ENCODE measurements at regions not wholly inside any gene's neighbourhood (a gene's known extent, or its start where the extent isn't known, plus 50 kb on each side); places are given as distances from the start of the nearest gene placed in this dataset.

DNA sequence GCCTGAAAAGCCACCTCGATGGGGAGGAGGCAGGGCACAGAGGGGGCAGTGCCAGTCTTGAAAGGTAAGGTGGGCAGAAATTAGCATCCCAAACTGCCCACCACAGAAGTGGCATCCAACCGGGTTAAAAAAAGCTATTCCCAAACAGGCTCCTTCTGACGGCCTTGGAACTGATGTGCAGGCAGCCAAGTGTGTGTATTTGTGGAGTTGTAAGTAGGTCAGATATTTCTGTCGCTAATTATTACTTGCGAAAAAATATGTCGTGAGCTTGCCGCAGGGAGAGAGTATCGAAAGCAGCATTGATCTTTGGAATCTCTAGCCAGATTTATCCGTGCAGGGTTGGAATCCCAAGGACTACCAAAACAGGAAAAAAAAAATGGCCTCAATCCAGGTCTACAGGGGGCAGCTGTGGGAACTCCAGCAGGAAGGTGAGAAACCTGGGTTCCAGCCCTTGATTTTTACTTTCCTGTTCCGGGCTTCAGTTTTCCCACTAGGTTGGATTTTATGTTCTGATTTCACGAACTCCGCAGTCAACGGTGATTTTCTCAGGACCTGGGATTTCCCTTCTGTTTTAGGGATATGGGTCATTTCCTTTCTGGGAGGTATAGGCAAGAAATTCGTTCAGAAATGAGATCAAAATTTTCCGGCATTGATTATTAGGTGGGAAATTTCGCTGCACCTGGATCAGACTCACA is 200.8 kb downstream of the RGS3 start:
- Histone ChIP-seq H3K27ac (ENCODE audit: low read depth in 2 of 2, low read length in 1 of 2) (no peak overlapping the region), H3K79me2 (ENCODE audit: insufficient read depth) (no peaks in the 10 kb centered on the region), H3K27me3 (ENCODE audit: insufficient read depth) (no peaks in the 10 kb centered on the region), H3K4me2 (no peak overlapping the region), H4K20me1 (ENCODE audit: insufficient read depth) (no peaks in the 10 kb centered on the region), H3K36me3 (replicated peaks in 1 of 2; ENCODE audit: control insufficient read depth in 1 of 2, insufficient read depth in 2 of 2, low read length in 1 of 2) (no peaks in the 10 kb centered on the region), H3K9me2 (no peaks in the 10 kb centered on the region), H3K4me1 (ENCODE audit: control insufficient read depth in 1 of 2, insufficient read depth in 2 of 2, low read depth in 1 of 2, low read length in 1 of 2) (peaks cover 0 to 3% of the 10 kb centered on the region in 2 experiments; a peak in 2 of 4 replicates), H3K9me3 (no peaks in the 10 kb centered on the region), H3K9ac (no peak overlapping the region), H3K4me3 (ENCODE audit: low read depth in 2 of 2, low read length in 1 of 2) (no peak overlapping the region), H3F3A (replicated peaks; ENCODE audit: insufficient read depth) (peaks cover 3% of the 10 kb centered on the region), H2AFZ (ENCODE audit: low read depth) (no peak overlapping the region)
- TF ChIP-seq, protein P1, sequence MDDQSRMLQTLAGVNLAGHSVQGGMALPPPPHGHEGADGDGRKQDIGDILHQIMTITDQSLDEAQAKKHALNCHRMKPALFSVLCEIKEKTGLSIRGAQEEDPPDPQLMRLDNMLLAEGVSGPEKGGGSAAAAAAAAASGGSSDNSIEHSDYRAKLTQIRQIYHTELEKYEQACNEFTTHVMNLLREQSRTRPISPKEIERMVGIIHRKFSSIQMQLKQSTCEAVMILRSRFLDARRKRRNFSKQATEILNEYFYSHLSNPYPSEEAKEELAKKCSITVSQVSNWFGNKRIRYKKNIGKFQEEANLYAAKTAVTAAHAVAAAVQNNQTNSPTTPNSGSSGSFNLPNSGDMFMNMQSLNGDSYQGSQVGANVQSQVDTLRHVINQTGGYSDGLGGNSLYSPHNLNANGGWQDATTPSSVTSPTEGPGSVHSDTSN (IDR thresholded peaks at IDR 0.05), result no peak
- TF ChIP-seq RCOR1 (IDR thresholded peaks at IDR 0.05; ENCODE audit: low read length), result no peak
- TF ChIP-seq TEAD4 (IDR thresholded peaks at IDR 0.05; ENCODE audit: borderline replicate concordance, insufficient read depth), result no peak
- TF ChIP-seq, protein P2, sequence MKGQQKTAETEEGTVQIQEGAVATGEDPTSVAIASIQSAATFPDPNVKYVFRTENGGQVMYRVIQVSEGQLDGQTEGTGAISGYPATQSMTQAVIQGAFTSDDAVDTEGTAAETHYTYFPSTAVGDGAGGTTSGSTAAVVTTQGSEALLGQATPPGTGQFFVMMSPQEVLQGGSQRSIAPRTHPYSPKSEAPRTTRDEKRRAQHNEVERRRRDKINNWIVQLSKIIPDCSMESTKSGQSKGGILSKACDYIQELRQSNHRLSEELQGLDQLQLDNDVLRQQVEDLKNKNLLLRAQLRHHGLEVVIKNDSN (IDR thresholded peaks at IDR 0.05; ENCODE audit: borderline replicate concordance, low read depth), result no peak
- TF ChIP-seq POLR2AphosphoS5 (IDR thresholded peaks at IDR 0.05; ENCODE audit: low read depth, low read length), result no peak
- TF ChIP-seq, protein P3, sequence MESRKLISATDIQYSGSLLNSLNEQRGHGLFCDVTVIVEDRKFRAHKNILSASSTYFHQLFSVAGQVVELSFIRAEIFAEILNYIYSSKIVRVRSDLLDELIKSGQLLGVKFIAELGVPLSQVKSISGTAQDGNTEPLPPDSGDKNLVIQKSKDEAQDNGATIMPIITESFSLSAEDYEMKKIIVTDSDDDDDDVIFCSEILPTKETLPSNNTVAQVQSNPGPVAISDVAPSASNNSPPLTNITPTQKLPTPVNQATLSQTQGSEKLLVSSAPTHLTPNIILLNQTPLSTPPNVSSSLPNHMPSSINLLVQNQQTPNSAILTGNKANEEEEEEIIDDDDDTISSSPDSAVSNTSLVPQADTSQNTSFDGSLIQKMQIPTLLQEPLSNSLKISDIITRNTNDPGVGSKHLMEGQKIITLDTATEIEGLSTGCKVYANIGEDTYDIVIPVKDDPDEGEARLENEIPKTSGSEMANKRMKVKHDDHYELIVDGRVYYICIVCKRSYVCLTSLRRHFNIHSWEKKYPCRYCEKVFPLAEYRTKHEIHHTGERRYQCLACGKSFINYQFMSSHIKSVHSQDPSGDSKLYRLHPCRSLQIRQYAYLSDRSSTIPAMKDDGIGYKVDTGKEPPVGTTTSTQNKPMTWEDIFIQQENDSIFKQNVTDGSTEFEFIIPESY (IDR thresholded peaks at IDR 0.05; ENCODE audit: borderline replicate concordance, low read depth), result no peak
- TF ChIP-seq ELF1 (IDR thresholded peaks at IDR 0.05), result no peak
- TF ChIP-seq MEF2A (IDR thresholded peaks at IDR 0.05; ENCODE audit: borderline replicate concordance, low read depth), result no peak
- no peak for TF ChIP-seq CHD2 (IDR thresholded peaks at IDR 0.05; ENCODE audit: low read length, partially characterized antibody)
- no peak for TF ChIP-seq FOXM1 (IDR thresholded peaks at IDR 0.05; ENCODE audit: low read depth)
- no peak for TF ChIP-seq GATA2 (CRISPR knock-in tag; IDR thresholded peaks at IDR 0.05)
- WGBS (ENCODE audit: low lambda C conversion rate), result 81% methylated on average over 16 of the region's 16 CpGs
- CTCF ChIA-PET, result interaction anchor here (1.4 to 8.4 kb wide), 4 partner anchors 8 to 76 kb away, joined by 6 to 73 read pairs (median 34); no protein-coding TSS in a partner anchor
- DNase-seq, result no peak
- POLR2A ChIA-PET, result no interaction called here

DNA sequence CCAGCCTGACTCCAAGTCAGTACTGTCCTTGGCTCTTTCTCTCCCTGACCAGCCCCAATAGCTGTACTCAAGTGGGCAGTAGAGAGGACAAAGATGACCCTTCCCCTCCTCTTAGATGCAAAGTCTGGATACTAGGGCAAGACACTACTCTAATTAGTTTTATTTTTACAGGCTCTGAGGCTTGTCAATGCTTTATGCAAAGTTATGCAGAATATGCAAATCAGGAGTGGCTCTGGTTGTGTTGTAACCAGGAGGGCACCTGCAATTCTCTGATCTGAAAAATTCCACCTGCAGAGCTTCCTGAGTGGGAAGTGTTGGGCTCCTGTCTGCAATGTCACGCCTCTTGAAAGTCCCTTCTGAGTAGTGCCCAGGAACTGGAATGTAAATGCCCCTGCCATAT is 201.5 kb downstream of the RGS3 start:
- POLR2A ChIA-PET, result no interaction called here
- Histone ChIP-seq H3K27me3 (ENCODE audit: insufficient read depth) (no peaks in the 10 kb centered on the region), H3K79me2 (ENCODE audit: insufficient read depth) (no peaks in the 10 kb centered on the region), H3K4me1 (ENCODE audit: control insufficient read depth in 1 of 2, insufficient read depth in 2 of 2, low read depth in 1 of 2, low read length in 1 of 2) (peaks cover 0 to 3% of the 10 kb centered on the region in 2 experiments; a peak in 2 of 4 replicates), H3K9me3 (0 out of 2 replicates have a peak, but pooled peaks cover 4% of the 10 kb centered on the region), H3K9ac (no peak overlapping the region), H2AFZ (ENCODE audit: low read depth) (no peak overlapping the region), H3K27ac (ENCODE audit: low read depth in 2 of 2, low read length in 1 of 2) (no peak overlapping the region), H3F3A (replicated peaks; ENCODE audit: insufficient read depth) (peaks cover 3% of the 10 kb centered on the region), H3K36me3 (replicated peaks in 1 of 2; ENCODE audit: control insufficient read depth in 1 of 2, insufficient read depth in 2 of 2, low read length in 1 of 2) (no peaks in the 10 kb centered on the region), H3K4me2 (no peak overlapping the region), H3K4me3 (ENCODE audit: low read depth in 2 of 2, low read length in 1 of 2) (no peak overlapping the region), H3K9me2 (no peaks in the 10 kb centered on the region), H4K20me1 (ENCODE audit: insufficient read depth) (no peaks in the 10 kb centered on the region)
- WGBS (ENCODE audit: low lambda C conversion rate), result 100% methylated on average over 1 of the region's 1 CpG
- DNase-seq, result no peak
- CTCF ChIA-PET, result interaction anchor here (0.8 to 8.4 kb wide), 6 partner anchors 9 to 391 kb away, joined by 3 to 73 read pairs (median 18); no protein-coding TSS in a partner anchor
- TF ChIP-seq RXRA (IDR thresholded peaks at IDR 0.05; ENCODE audit: borderline replicate concordance, low read depth) (no peak), POLR2AphosphoS5 (IDR thresholded peaks at IDR 0.05; ENCODE audit: low read depth, low read length) (no peak), TCF12 (IDR thresholded peaks at IDR 0.05) (no peak), RCOR1 (IDR thresholded peaks at IDR 0.05; ENCODE audit: low read length) (no peak), RAD21 (IDR thresholded peaks at IDR 0.05; ENCODE audit: low read length) (no peak), NFIC (IDR thresholded peaks at IDR 0.05; ENCODE audit: borderline replicate concordance) (no peak), GABPA (IDR thresholded peaks at IDR 0.05; ENCODE audit: low read depth) (no peak), TAF1 (IDR thresholded peaks at IDR 0.05; ENCODE audit: borderline replicate concordance, low read depth, low read length) (no peak), NRF1 (IDR thresholded peaks at IDR 0.05; ENCODE audit: low read depth, low read length) (no peak), SIN3A (IDR thresholded peaks at IDR 0.05; ENCODE audit: borderline replicate concordance, low read depth, low read length) (no peak)
- TF ChIP-seq, protein P4, sequence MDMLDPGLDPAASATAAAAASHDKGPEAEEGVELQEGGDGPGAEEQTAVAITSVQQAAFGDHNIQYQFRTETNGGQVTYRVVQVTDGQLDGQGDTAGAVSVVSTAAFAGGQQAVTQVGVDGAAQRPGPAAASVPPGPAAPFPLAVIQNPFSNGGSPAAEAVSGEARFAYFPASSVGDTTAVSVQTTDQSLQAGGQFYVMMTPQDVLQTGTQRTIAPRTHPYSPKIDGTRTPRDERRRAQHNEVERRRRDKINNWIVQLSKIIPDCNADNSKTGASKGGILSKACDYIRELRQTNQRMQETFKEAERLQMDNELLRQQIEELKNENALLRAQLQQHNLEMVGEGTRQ (IDR thresholded peaks at IDR 0.05; ENCODE audit: borderline replicate concordance, low read depth, low read length), result no peak
- TF ChIP-seq, protein P5, sequence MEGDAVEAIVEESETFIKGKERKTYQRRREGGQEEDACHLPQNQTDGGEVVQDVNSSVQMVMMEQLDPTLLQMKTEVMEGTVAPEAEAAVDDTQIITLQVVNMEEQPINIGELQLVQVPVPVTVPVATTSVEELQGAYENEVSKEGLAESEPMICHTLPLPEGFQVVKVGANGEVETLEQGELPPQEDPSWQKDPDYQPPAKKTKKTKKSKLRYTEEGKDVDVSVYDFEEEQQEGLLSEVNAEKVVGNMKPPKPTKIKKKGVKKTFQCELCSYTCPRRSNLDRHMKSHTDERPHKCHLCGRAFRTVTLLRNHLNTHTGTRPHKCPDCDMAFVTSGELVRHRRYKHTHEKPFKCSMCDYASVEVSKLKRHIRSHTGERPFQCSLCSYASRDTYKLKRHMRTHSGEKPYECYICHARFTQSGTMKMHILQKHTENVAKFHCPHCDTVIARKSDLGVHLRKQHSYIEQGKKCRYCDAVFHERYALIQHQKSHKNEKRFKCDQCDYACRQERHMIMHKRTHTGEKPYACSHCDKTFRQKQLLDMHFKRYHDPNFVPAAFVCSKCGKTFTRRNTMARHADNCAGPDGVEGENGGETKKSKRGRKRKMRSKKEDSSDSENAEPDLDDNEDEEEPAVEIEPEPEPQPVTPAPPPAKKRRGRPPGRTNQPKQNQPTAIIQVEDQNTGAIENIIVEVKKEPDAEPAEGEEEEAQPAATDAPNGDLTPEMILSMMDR (IDR thresholded peaks at IDR 0.05), result no peak
- TF ChIP-seq, protein P6, sequence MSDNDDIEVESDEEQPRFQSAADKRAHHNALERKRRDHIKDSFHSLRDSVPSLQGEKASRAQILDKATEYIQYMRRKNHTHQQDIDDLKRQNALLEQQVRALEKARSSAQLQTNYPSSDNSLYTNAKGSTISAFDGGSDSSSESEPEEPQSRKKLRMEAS (IDR thresholded peaks at IDR 0.05; ENCODE audit: low read depth), result no peak
